A549 (cell line): ENCODE measurements at regions not wholly inside any gene's neighbourhood (a gene's known extent, or its start where the extent isn't known, plus 50 kb on each side); places are given as distances from the start of the nearest gene placed in this dataset.
"Not testable (repeated sequence)": the region's sequence is repeated elsewhere in the genome, so short reads cannot be mapped to it uniquely, and the experiment has no call there.

Experiments used
- CHD2 ChIP-seq: fragments of 150-350 bp; IDR thresholded peaks from 2 replicates; pipeline ENCODE4 v1.6.1; 2014; ENCODE audit warnings: low read length; ENCODE audit not compliant: partially characterized antibody
- EHF ChIP-seq: fragments of 250-450 bp; sonication (Bioruptor Pico); IDR thresholded peaks from 2 replicates; pipeline ENCODE4 v1.5.0; 2020; ENCODE audit warnings: mild to moderate bottlenecking
- JUN ChIP-seq, 2 experiments: fragments of >200 bp; sonication (Bioruptor Twin); formaldehyde crosslinking; IDR thresholded peaks; 2 replicates in 1 of 2; 3 replicates in 1 of 2; pipeline ENCODE4 v1.6.1; 2016 to 2017
- MAZ ChIP-seq: fragments of 150-350 bp; IDR thresholded peaks from 2 replicates; pipeline ENCODE4 v1.6.1; 2014; ENCODE audit warnings: antibody characterized with exemption, low read depth, low read length, borderline replicate concordance
- PHF8 ChIP-seq: fragments of 200-600 bp; sonication (generic); IDR thresholded peaks from 2 replicates; pipeline ENCODE4 v1.6.1; 2016; ENCODE audit warnings: low read depth, mild to moderate bottlenecking, antibody characterized with exemption, moderate library complexity, borderline replicate concordance
- POLR2A ChIP-seq: IDR thresholded peaks from 2 replicates; pipeline ENCODE4 v1.6.1; 2012; ENCODE audit warnings: mild to moderate bottlenecking, low read length
- RAD21 ChIP-seq, 2 experiments: fragments of >200 bp in 1 of 2; sonication (Bioruptor Twin) in 1 of 2; formaldehyde crosslinking in 1 of 2; IDR thresholded peaks in 1 of 2; conservative IDR thresholded peaks in 1 of 2; 2 replicates in 1 of 2; 3 replicates in 1 of 2; pipeline ENCODE4 v1.6.1; 2012 to 2018; ENCODE audit warnings: inconsistent platforms in 1 of 2
- SMC3 ChIP-seq: fragments of >200 bp; sonication (Bioruptor Twin); formaldehyde crosslinking; IDR thresholded peaks from 3 replicates; pipeline ENCODE4 v1.6.1; 2018; ENCODE audit warnings: inconsistent platforms
- TP53 ChIP-seq: fragments of 250-450 bp; sonication (Bioruptor Pico); IDR thresholded peaks from 2 replicates; pipeline ENCODE4 v1.5.0; 2021; ENCODE audit warnings: mild to moderate bottlenecking, moderate library complexity
- TF ChIP-seq, protein P1 (sequence below): fragments of >200 bp; sonication (Bioruptor Twin); formaldehyde crosslinking; IDR thresholded peaks from 3 replicates; pipeline ENCODE4 v1.5.1; 2016
- TF ChIP-seq, protein P2 (sequence below): fragments of 150-350 bp; IDR thresholded peaks from 2 replicates; pipeline ENCODE4 v1.6.1; 2014; ENCODE audit warnings: low read depth, mild to moderate bottlenecking, low read length
- TF ChIP-seq, protein P3 (sequence below): IDR thresholded peaks from 2 replicates; pipeline ENCODE4 v1.6.1; 2012

DNA sequence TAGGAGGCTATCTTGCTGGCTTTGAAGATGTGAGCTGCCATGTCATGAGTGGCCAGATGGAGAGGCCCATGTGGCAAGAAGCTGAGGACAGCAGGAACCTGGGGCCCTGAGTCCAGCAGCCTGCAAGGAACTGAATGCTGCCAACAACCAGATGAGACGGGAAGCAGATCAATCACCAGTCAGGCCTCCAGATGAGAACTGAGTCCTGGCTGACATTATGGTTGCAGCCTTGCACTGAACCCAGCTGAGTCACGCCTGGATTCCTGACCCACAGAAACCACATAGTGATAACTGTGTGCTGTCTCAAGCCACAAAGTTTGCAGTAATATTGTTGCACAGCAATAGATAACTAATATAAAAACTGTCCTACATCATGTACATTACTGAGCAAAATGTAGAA is 173.8 kb downstream of the OTOP1 start:
- TF ChIP-seq SMC3; POLR2A; TP53 (CRISPR knock-in tag); CHD2; EHF (CRISPR knock-in tag); PHF8; RAD21 (conservative IDR thresholded peaks at IDR 0.05 in 1 of 2, IDR thresholded peaks at IDR 0.05 in 1 of 2); MAZ; JUN (IDR thresholded peaks at IDR 0.05): not testable (repeated sequence)
- TF ChIP-seq, protein P1, sequence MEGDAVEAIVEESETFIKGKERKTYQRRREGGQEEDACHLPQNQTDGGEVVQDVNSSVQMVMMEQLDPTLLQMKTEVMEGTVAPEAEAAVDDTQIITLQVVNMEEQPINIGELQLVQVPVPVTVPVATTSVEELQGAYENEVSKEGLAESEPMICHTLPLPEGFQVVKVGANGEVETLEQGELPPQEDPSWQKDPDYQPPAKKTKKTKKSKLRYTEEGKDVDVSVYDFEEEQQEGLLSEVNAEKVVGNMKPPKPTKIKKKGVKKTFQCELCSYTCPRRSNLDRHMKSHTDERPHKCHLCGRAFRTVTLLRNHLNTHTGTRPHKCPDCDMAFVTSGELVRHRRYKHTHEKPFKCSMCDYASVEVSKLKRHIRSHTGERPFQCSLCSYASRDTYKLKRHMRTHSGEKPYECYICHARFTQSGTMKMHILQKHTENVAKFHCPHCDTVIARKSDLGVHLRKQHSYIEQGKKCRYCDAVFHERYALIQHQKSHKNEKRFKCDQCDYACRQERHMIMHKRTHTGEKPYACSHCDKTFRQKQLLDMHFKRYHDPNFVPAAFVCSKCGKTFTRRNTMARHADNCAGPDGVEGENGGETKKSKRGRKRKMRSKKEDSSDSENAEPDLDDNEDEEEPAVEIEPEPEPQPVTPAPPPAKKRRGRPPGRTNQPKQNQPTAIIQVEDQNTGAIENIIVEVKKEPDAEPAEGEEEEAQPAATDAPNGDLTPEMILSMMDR = not testable (repeated sequence)
- TF ChIP-seq, protein P2, sequence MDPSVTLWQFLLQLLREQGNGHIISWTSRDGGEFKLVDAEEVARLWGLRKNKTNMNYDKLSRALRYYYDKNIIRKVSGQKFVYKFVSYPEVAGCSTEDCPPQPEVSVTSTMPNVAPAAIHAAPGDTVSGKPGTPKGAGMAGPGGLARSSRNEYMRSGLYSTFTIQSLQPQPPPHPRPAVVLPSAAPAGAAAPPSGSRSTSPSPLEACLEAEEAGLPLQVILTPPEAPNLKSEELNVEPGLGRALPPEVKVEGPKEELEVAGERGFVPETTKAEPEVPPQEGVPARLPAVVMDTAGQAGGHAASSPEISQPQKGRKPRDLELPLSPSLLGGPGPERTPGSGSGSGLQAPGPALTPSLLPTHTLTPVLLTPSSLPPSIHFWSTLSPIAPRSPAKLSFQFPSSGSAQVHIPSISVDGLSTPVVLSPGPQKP = not testable (repeated sequence)
- TF ChIP-seq, protein P3, sequence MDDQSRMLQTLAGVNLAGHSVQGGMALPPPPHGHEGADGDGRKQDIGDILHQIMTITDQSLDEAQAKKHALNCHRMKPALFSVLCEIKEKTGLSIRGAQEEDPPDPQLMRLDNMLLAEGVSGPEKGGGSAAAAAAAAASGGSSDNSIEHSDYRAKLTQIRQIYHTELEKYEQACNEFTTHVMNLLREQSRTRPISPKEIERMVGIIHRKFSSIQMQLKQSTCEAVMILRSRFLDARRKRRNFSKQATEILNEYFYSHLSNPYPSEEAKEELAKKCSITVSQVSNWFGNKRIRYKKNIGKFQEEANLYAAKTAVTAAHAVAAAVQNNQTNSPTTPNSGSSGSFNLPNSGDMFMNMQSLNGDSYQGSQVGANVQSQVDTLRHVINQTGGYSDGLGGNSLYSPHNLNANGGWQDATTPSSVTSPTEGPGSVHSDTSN = not testable (repeated sequence)
